ENCODE measurements at regions not wholly inside any gene's neighbourhood (a gene's known extent, or its start where the extent isn't known, plus 50 kb on each side); places are given as distances from the start of the nearest gene placed in this dataset.

DNA sequence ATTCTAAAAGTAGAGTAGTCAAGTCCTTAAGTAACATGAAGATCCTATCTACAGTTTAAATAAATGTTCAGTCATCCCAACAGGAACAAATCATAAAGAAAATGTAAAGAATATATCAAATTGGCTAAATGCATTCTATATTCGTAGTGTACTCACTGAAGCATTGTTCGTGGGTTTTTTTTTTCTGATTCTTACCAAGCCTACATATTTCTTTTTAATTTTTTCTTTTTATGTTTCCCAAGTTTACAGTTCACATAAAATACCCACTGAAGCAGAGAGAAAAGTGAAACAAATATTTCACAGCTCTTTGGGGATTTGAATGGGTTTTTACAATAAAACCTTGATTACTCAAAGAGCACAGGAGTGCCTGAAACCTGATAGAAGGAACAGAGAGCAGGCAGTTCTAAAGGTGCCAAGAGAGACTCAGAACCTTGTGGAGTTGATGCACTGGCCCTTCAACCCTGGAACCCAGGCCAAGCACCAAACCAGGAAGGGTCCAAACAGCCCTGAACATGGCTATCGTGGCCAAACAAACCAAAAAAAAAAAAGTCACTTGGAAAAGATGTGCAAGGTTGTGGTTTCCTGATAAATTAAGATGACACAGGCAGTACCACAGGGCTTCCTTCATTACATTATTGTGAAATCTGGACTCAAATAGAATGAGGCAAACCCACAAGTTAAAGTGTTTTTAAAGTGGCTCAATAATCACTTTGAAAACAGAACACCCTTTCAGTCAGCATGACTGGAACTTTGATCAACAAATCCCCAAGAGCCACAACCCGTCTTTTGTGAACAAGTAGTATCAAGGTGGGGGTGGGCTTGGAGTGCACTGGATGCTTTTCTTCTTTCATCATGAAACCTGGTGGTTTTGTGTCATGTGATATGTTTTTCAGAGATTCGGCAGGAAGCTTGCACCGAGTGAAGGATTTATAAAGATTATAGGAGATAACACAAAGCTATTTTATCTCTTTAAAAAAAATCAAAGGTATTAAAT is 245.0 kb upstream of the FN1 start (continued):
- TF ChIP-seq RBBP5 (IDR thresholded peaks at IDR 0.05; ENCODE audit: borderline replicate concordance, low read depth, low read length) (no peak), MAFK (IDR thresholded peaks at IDR 0.05; ENCODE audit: low read depth, low read length) (no peak), SIN3A (conservative IDR thresholded peaks at IDR 0.05 in 1 of 2, IDR thresholded peaks at IDR 0.05 in 1 of 2; ENCODE audit: low read depth in 1 of 2, low read length in 2 of 2) (no peak), GTF2F1 (IDR thresholded peaks at IDR 0.05; ENCODE audit: borderline replicate concordance, low read depth, low read length) (no peak), HDAC6 (IDR thresholded peaks at IDR 0.05; ENCODE audit: low read depth, low read length) (no peak), YY1 (IDR thresholded peaks at IDR 0.05; ENCODE audit: low read depth, low read length) (no peak), RXRA (IDR thresholded peaks at IDR 0.05; ENCODE audit: insufficient read depth, low read depth, low read length) (no peak)

All from H1 (cell line).